PFSK-1 (cell line): ENCODE measurements at regions not wholly inside any gene's neighbourhood (a gene's known extent, or its start where the extent isn't known, plus 50 kb on each side); places are given as distances from the start of the nearest gene placed in this dataset.

Experiments
- FOXP2 ChIP-seq: optimal IDR thresholded peaks from 2 replicates; pipeline ENCODE3; 2011; ENCODE audit warnings: borderline replicate concordance, control low read depth, inconsistent platforms; ENCODE audit not compliant: insufficient read depth; ENCODE audit errors: extremely low read length, extremely low read depth
- POLR2AphosphoS5 ChIP-seq: IDR thresholded peaks from 2 replicates; pipeline ENCODE4 v1.6.1; 2012; ENCODE audit warnings: low read depth, mild to moderate bottlenecking, control low read depth, low read length, moderate library complexity
- SIN3A ChIP-seq: IDR thresholded peaks from 2 replicates; pipeline ENCODE4 v1.6.1; 2012; ENCODE audit warnings: mild to moderate bottlenecking, low read length, moderate library complexity, borderline replicate concordance; ENCODE audit not compliant: insufficient read depth
- TAF1 ChIP-seq: IDR thresholded peaks from 2 replicates; pipeline ENCODE4 v1.6.1; 2012; ENCODE audit warnings: low read length, control low read depth, borderline replicate concordance; ENCODE audit not compliant: insufficient read depth
- TF ChIP-seq, protein P1 (sequence below), 2 experiments: IDR thresholded peaks; 2 replicates each; pipeline versions ENCODE4 v1.6.1 to v1.8.0; 2011 to 2012; ENCODE audit warnings: low read depth in 2 of 2, low read length in 2 of 2, control low read depth in 1 of 2, inconsistent platforms in 1 of 2, mild to moderate bottlenecking in 1 of 2, moderate library complexity in 1 of 2; ENCODE audit not compliant: insufficient read depth in 1 of 2

DNA sequence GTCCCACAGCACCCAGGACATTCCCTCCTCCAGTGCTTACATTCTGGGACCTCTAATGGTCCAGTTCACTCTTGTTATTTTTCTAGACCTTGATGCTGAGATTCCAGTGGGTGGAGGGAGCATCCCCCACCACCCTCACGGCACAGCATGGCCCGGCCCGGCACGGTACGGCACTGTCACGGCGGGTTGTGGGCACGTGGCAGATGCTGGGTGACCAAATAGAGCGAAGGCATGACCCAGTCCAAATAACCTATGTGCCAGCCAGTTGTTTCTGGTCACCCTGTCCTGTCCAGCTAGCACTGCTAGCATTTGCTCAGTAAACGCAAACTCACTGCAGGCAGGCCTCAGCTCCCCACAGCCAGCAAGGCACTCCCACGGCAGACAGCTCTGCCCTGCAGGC lies 204.7 kb downstream of the ENGASE start:
- TF ChIP-seq POLR2AphosphoS5 (no peak), SIN3A (no peak), TAF1 (no peak), FOXP2 (no peak)
- TF ChIP-seq, protein P1, sequence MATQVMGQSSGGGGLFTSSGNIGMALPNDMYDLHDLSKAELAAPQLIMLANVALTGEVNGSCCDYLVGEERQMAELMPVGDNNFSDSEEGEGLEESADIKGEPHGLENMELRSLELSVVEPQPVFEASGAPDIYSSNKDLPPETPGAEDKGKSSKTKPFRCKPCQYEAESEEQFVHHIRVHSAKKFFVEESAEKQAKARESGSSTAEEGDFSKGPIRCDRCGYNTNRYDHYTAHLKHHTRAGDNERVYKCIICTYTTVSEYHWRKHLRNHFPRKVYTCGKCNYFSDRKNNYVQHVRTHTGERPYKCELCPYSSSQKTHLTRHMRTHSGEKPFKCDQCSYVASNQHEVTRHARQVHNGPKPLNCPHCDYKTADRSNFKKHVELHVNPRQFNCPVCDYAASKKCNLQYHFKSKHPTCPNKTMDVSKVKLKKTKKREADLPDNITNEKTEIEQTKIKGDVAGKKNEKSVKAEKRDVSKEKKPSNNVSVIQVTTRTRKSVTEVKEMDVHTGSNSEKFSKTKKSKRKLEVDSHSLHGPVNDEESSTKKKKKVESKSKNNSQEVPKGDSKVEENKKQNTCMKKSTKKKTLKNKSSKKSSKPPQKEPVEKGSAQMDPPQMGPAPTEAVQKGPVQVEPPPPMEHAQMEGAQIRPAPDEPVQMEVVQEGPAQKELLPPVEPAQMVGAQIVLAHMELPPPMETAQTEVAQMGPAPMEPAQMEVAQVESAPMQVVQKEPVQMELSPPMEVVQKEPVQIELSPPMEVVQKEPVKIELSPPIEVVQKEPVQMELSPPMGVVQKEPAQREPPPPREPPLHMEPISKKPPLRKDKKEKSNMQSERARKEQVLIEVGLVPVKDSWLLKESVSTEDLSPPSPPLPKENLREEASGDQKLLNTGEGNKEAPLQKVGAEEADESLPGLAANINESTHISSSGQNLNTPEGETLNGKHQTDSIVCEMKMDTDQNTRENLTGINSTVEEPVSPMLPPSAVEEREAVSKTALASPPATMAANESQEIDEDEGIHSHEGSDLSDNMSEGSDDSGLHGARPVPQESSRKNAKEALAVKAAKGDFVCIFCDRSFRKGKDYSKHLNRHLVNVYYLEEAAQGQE (IDR thresholded peaks at IDR 0.05; ENCODE audit: insufficient read depth in 1 of 2, low read depth in 2 of 2, low read length in 2 of 2): no peak

DNA sequence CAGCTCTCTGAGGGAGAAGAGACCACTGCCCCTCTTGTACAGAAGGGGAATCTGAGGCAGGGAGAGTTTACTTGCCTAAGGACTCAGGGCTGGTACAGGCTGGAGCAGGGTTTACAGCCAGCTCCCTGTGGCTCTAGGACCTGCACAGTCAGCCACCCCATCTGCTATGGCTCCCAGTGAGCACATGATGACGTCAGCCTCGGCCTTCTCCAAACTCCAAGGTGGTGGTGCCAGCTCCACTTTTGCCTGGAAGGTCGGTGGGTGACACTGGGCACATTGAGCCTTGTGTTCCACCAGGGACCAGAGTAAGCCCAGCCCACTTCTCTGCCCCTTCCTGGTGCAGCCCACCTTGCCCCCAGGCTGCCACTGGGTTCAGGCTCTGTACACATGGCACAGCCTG lies 202.2 kb downstream of the ENGASE start:
- TF ChIP-seq SIN3A (no peak), POLR2AphosphoS5 (no peak), TAF1 (no peak), FOXP2 (no peak)
- TF ChIP-seq, protein P1 (IDR thresholded peaks at IDR 0.05; ENCODE audit: insufficient read depth in 1 of 2, low read depth in 2 of 2, low read length in 2 of 2): no peak

GRCh38 chr17:79273660-79274059 lies 199.0 kb downstream of the ENGASE start:
- TF ChIP-seq, protein P1 (IDR thresholded peaks at IDR 0.05; ENCODE audit: insufficient read depth in 1 of 2, low read depth in 2 of 2, low read length in 2 of 2): no peak
- no peak for TF ChIP-seq SIN3A
- TF ChIP-seq FOXP2: no peak
- TF ChIP-seq POLR2AphosphoS5: no peak
- no peak for TF ChIP-seq TAF1

DNA sequence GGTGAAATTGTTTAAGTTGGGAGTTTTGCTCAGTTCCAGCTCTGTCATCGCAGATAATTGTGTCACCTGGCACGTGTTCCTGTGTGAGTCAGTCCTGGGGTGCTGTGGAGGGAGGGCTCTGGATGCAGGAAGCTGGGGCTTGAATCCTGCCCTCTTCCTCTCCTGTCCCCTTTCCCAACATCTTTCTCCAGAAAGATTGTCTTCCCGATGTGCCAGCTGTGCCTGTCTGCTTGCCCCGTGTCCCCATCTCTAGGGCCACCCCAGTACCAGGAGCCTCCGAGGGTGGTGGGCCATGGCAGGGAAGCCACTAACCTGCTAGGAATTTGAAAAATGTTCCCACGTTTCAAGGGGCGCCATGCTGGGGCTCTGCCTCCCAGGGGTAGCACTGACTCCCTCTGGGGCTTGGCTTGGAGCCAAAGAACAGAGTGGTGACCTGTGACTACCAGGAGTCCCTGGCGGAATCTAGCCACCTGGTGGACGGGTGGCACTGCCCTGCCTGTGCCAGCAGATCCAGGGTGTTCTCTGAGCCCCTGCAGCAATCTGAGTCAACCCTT lies 198.1 kb downstream of the ENGASE start:
- TF ChIP-seq POLR2AphosphoS5 (no peak), SIN3A (no peak), TAF1 (no peak), FOXP2 (no peak)
- TF ChIP-seq, protein P1 (IDR thresholded peaks at IDR 0.05; ENCODE audit: insufficient read depth in 1 of 2, low read depth in 2 of 2, low read length in 2 of 2): no peak

DNA sequence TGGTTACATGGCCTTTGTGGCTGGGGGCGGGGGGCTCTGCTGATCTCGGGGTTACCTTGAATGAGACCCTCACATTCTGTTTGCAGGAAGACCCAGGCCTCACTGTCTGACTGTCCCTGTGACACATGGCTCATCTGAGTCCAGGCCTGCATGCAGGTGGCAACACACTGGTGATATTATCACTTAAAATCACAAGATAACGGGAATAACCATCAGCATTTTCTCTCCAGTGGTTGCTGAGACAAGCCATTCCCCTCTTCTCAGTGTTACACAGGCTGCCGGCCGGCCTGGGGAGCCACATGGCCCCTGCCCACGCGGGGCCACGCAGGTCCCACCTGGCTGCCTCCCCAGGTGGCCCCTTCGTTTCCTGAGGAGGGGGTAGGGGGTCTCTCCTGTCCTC lies 197.6 kb downstream of the ENGASE start:
- TF ChIP-seq SIN3A: no peak
